Stomach (tissue), 4 donors: ENCODE measurements at regions not wholly inside any gene's neighbourhood (a gene's known extent, or its start where the extent isn't known, plus 50 kb on each side); places are given as distances from the start of the nearest gene placed in this dataset.

Experiments used
- CTCF ChIP-seq, 7 experiments: fragments of 450-650 bp in 4 of 7; fragments of 200-600 bp in 3 of 7; sonication (generic) in 3 of 7; IDR thresholded peaks; one replicate each; pipeline ENCODE4 v1.5.1; 2016 to 2019; ENCODE audit warnings: antibody characterized with exemption in 7 of 7, control low read depth in 2 of 7, mild to moderate bottlenecking in 1 of 7
- EP300 ChIP-seq: sonication (generic); formaldehyde crosslinking; IDR thresholded peaks from one replicate; pipeline ENCODE4 v1.6.1; 2017; ENCODE audit warnings: antibody characterized with exemption
- POLR2A ChIP-seq, 4 donors: fragments of 450-650 bp; IDR thresholded peaks; one replicate each; pipeline ENCODE4 v1.6.1; 2016; ENCODE audit warnings: antibody characterized with exemption in 4 of 4, control low read depth in 2 of 4, mild to moderate bottlenecking in 1 of 4, moderate library complexity in 1 of 4
- POLR2AphosphoS5 ChIP-seq, 3 donors: sonication (generic); formaldehyde crosslinking; IDR thresholded peaks; one replicate each; pipeline ENCODE4 v1.6.1; 2016; ENCODE audit warnings: antibody characterized with exemption in 3 of 3

GRCh38 chr9:26263478-26263877 is 585.2 kb upstream of the TUSC1 start:
- TF ChIP-seq EP300 (no peak), CTCF (IDR thresholded peaks at IDR 0.05) (no peak), POLR2A (IDR thresholded peaks at IDR 0.05) (no peak), POLR2AphosphoS5 (IDR thresholded peaks at IDR 0.05) (no peak)
